Fibroblast of the conjunctiva (primary cell): ENCODE measurements at regions not wholly inside any gene's neighbourhood (a gene's known extent, or its start where the extent isn't known, plus 50 kb on each side); places are given as distances from the start of the nearest gene placed in this dataset.

Experiments
- DNase-seq: peaks from one replicate; pipeline ENCODE4 v3.0.0-alpha.2; 2010; ENCODE audit warnings: low read depth

DNA sequence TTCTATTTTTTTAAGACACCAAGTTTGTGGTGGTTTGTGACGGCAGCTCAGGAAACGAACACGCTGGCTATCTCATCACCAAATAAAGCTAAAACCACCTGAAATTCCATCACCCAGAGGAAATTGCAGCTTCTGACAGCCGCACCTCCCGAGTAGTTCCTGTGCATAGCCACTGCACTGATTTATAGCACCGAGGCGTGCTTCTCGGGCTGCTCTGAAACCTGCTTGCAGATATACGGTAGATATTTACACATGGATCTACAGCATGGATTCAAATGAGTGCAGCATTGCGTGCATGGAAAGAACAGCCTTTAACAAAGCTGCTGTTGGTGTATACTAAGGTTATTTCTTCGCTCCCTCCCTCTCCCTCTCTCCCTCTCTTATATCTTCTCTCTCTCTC lies 153.8 kb downstream of the PHF2 start:
- no peak for DNase-seq
